IPS DF 4.7 (cell line): ENCODE measurements at regions not wholly inside any gene's neighbourhood (a gene's known extent, or its start where the extent isn't known, plus 50 kb on each side); places are given as distances from the start of the nearest gene placed in this dataset.

Experiments used
- DNase-seq: peaks from one replicate; pipeline ENCODE4 v3.0.0-alpha.2; 2013; ENCODE audit warnings: low spot score; ENCODE audit errors: extremely low read depth

- DNase-seq, result no peak
Measured at GRCh38 chr17:45709728-45710288, 74.3 kb upstream of the CRHR1 start.

GRCh38 chr17:45715787-45716186 is 68.3 kb upstream of the CRHR1 start:
- no peak for DNase-seq

GRCh38 chr17:45718791-45719190 is 65.3 kb upstream of the CRHR1 start:
- no peak for DNase-seq

GRCh38 chr17:45719335-45720071 is 64.6 kb upstream of the CRHR1 start:
- peak; percentile 30 for DNase-seq

GRCh38 chr17:45720386-45720785 is 63.7 kb upstream of the CRHR1 start:
- DNase-seq, result no peak

- DNase-seq, result no peak
Measured at GRCh38 chr17:45722161-45722560, 62.0 kb upstream of the CRHR1 start.

- no peak for DNase-seq
Measured at GRCh38 chr17:45729294-45729907, 54.7 kb upstream of the CRHR1 start.

- no peak for DNase-seq
Measured at GRCh38 chr17:45730192-45730591, 53.9 kb upstream of the CRHR1 start.

- DNase-seq, result no peak
Measured at GRCh38 chr17:45731459-45731858, 52.7 kb upstream of the CRHR1 start.

GRCh38 chr17:45732926-45733505 is 51.1 kb upstream of the CRHR1 start:
- no peak for DNase-seq

- no peak for DNase-seq
Measured at GRCh38 chr17:45733781-45734180, 50.3 kb upstream of the CRHR1 start.
